ENCODE measurements at regions not wholly inside any gene's neighbourhood (a gene's known extent, or its start where the extent isn't known, plus 50 kb on each side); places are given as distances from the start of the nearest gene placed in this dataset.

DNA sequence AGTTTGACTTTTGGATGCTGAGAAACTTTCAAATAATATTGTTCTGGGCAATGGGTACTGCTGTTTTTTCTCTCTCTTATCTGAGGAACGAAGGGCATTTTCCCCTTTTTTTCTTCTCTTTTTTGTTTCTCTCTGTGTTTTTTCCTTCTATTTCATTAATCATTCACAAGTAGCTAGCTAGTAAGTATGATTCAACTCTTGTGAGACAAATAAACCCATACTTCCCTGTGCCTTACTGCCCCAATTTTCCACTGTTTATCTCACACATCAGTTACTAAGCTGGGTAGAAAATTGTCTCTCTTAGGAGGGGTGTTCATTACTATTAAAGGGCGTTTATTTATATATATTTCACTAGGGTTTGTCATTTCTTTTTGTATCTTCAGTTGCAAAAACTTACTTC is 437.6 kb downstream of the RERGL start:
- no peak for TF ChIP-seq CTCF (conservative IDR thresholded peaks at IDR 0.05)
- no peak overlapping the region for H2BK12ac ChIP-seq (ENCODE audit: insufficient read length, low read depth, low read length)
- no peak overlapping the region for H4K8ac ChIP-seq (replicated peaks; ENCODE audit: insufficient read length, low read depth, low read length)
- H3K56ac ChIP-seq (ENCODE audit: insufficient read length, low read depth, low read length) = no peak overlapping the region
- H4K5ac ChIP-seq (ENCODE audit: insufficient read length, low read depth, low read length) = no peak overlapping the region
- H3K4me1 ChIP-seq (ENCODE audit: insufficient read depth, low read length) = no peaks in the 10 kb centered on the region
- no peak overlapping the region for H2BK120ac ChIP-seq (ENCODE audit: low read depth, low read length, poor library complexity, severe bottlenecking)
- peaks cover 0 to 2% of the 10 kb centered on the region in 2 experiments; a peak in 2 of 5 replicates for H3K9me3 Mint-ChIP-seq
- no peak overlapping the region for H2AK5ac ChIP-seq (ENCODE audit: insufficient read length, low read length)
- H3K9ac ChIP-seq (ENCODE audit: extremely low read depth, insufficient read length, low read length) = no peak overlapping the region
- no peaks in the 10 kb centered on the region for H3K79me2 ChIP-seq (ENCODE audit: insufficient read depth, low read length)
- H3K18ac ChIP-seq (ENCODE audit: insufficient read length, low read depth, low read length) = no peak overlapping the region
- H3K36me3 Mint-ChIP-seq (ENCODE audit: insufficient read depth in 1 of 3, low read depth in 3 of 3) = 0 out of 7 replicates have a peak, but pooled peaks cover 0 to 1% (median 0%) of the 10 kb centered on the region in 3 experiments
- no peaks in the 10 kb centered on the region for H3K79me1 ChIP-seq (ENCODE audit: insufficient read depth, low read depth, low read length, poor library complexity, severe bottlenecking)
- H3K27me3 ChIP-seq (ENCODE audit: insufficient read depth, low read length) = no peaks in the 10 kb centered on the region
- no peak overlapping the region for H4K91ac ChIP-seq (ENCODE audit: insufficient read length, low read depth, low read length)
- H3K27ac ChIP-seq (ENCODE audit: insufficient read length, low read depth, low read length) = no peak overlapping the region
- no peak overlapping the region for H2BK20ac ChIP-seq (ENCODE audit: low read depth, low read length, poor library complexity, severe bottlenecking)
- no peaks in the 10 kb centered on the region for H3K4me1 Mint-ChIP-seq
- H3K4me3 Mint-ChIP-seq = no peak overlapping the region
- no peak overlapping the region for H2BK5ac ChIP-seq (ENCODE audit: insufficient read length, low read length)
- no peak for DNase-seq
- H4K20me1 ChIP-seq (ENCODE audit: control insufficient read depth, insufficient read depth, insufficient read length) = no peaks in the 10 kb centered on the region
- H3K4me2 ChIP-seq (ENCODE audit: insufficient read depth, insufficient read length, low read length) = no peak overlapping the region
- no peak overlapping the region for H3K23ac ChIP-seq (ENCODE audit: insufficient read length, low read depth, low read length)
- no peak overlapping the region for H2AFZ ChIP-seq (ENCODE audit: low read length)
- no peak overlapping the region for H3K4ac ChIP-seq (ENCODE audit: low read depth, low read length)
- H3K14ac ChIP-seq (ENCODE audit: insufficient read depth, low read length) = no peak overlapping the region
- no peak overlapping the region for H3K27ac Mint-ChIP-seq
- H3T11ph ChIP-seq (ENCODE audit: low read length) = no peak overlapping the region
- no peaks in the 10 kb centered on the region for H3K27me3 Mint-ChIP-seq (ENCODE audit: low read depth)
- WGBS (ENCODE audit: extremely low coverage, insufficient read length, low lambda C conversion rate) = no CpG with 5 or more reads among the region's 2 CpGs
- no peaks in the 10 kb centered on the region for H3K9me3 ChIP-seq (ENCODE audit: control insufficient read depth, low read depth, low read length)
- H3K23me2 ChIP-seq (ENCODE audit: insufficient read length, low read depth, low read length, poor library complexity, severe bottlenecking) = no peaks in the 10 kb centered on the region
- H2BK15ac ChIP-seq (ENCODE audit: low read depth, low read length) = no peak overlapping the region
